ENCODE measurements at regions not wholly inside any gene's neighbourhood (a gene's known extent, or its start where the extent isn't known, plus 50 kb on each side); places are given as distances from the start of the nearest gene placed in this dataset.

GRCh38 chr5:174229068-174229467, 183.6 kb downstream of the NSG2 start:
- TF ChIP-seq CTCF (conservative IDR thresholded peaks at IDR 0.05; ENCODE audit: low read length) (no peak), EZH2phosphoT487 (IDR thresholded peaks at IDR 0.05; ENCODE audit: borderline replicate concordance, low read depth, low read length) (no peak)

All from OCI-LY7 (cell line).